Liver (tissue), 3 donors: ENCODE measurements at regions not wholly inside any gene's neighbourhood (a gene's known extent, or its start where the extent isn't known, plus 50 kb on each side); places are given as distances from the start of the nearest gene placed in this dataset.
"Not testable (repeated sequence)": the region's sequence is repeated elsewhere in the genome, so short reads cannot be mapped to it uniquely, and the experiment has no call there.

Experiments used
- CTCF ChIP-seq: fragments of 150-350 bp; IDR thresholded peaks from 2 replicates; pipeline ENCODE4 v1.5.1; 2017; ENCODE audit warnings: improper control_type of control experiment, low read depth, low read length; ENCODE audit not compliant: missing input control
- EGR1 ChIP-seq, 2 donors: IDR thresholded peaks; 2 replicates each; pipeline ENCODE4 v1.6.1; 2016 to 2018; ENCODE audit warnings: antibody characterized with exemption in 2 of 2, low read depth in 2 of 2
- GABPA ChIP-seq, 2 donors: IDR thresholded peaks in 1 of 2; conservative IDR thresholded peaks in 1 of 2; 2 replicates each; pipeline ENCODE4 v1.6.1; 2016; ENCODE audit warnings: antibody characterized with exemption in 2 of 2, mild to moderate bottlenecking in 1 of 2, moderate library complexity in 1 of 2
- HNF4A ChIP-seq, 2 donors: conservative IDR thresholded peaks; 2 replicates each; pipeline ENCODE4 v1.6.1; 2016; ENCODE audit warnings: antibody characterized with exemption in 2 of 2, mild to moderate bottlenecking in 2 of 2
- JUND ChIP-seq, 2 donors: IDR thresholded peaks; 2 replicates each; pipeline ENCODE4 v1.6.1; 2016; ENCODE audit warnings: antibody characterized with exemption in 2 of 2
- MAX ChIP-seq: IDR thresholded peaks from 2 replicates; pipeline ENCODE4 v1.6.1; 2016; ENCODE audit warnings: antibody characterized with exemption
- NR2F2 ChIP-seq: IDR thresholded peaks from 2 replicates; pipeline ENCODE4 v1.6.1; 2016; ENCODE audit warnings: antibody characterized with exemption
- RAD21 ChIP-seq, 2 donors: IDR thresholded peaks; 2 replicates each; pipeline ENCODE4 v1.6.1; 2016; ENCODE audit warnings: antibody characterized with exemption in 2 of 2, mild to moderate bottlenecking in 2 of 2
- REST ChIP-seq: IDR thresholded peaks from 2 replicates; pipeline ENCODE4 v1.6.1; 2016; ENCODE audit warnings: antibody characterized with exemption, mild to moderate bottlenecking
- SP1 ChIP-seq: IDR thresholded peaks from 2 replicates; pipeline ENCODE4 v1.6.1; 2018; ENCODE audit warnings: antibody characterized with exemption, mild to moderate bottlenecking
- TAF1 ChIP-seq: conservative IDR thresholded peaks from 2 replicates; pipeline ENCODE4 v1.6.1; 2016; ENCODE audit warnings: antibody characterized with exemption, mild to moderate bottlenecking
- YY1 ChIP-seq: IDR thresholded peaks from 2 replicates; pipeline ENCODE4 v1.6.1; 2016; ENCODE audit warnings: antibody characterized with exemption, mild to moderate bottlenecking
- donor health status: healthy.
- donor health status: healthy.

- TF ChIP-seq MAX; HNF4A (conservative IDR thresholded peaks at IDR 0.05); CTCF; JUND (IDR thresholded peaks at IDR 0.05); REST; RAD21 (IDR thresholded peaks at IDR 0.05); TAF1; YY1; EGR1 (IDR thresholded peaks at IDR 0.05; ENCODE audit: low read depth in 2 of 2); GABPA (IDR thresholded peaks at IDR 0.05 in 1 of 2, conservative IDR thresholded peaks at IDR 0.05 in 1 of 2); SP1; NR2F2: not testable (repeated sequence)
Observed at GRCh38 chr9:39018107-39018506, 269.9 kb downstream of the CNTNAP3 start.
